H1 (cell line): ENCODE measurements at regions not wholly inside any gene's neighbourhood (a gene's known extent, or its start where the extent isn't known, plus 50 kb on each side); places are given as distances from the start of the nearest gene placed in this dataset.

Experiments
- CTCF ChIA-PET: fragments of 300-600 bp; sonication (Branson Sonifier 250); formaldehyde crosslinking; loops from one replicate; lab custom pipeline; 2021; ENCODE audit not compliant: partially characterized antibody; lab: Charles Lee
- POLR2A ChIA-PET: fragments of 300-600 bp; sonication (Branson Sonifier 250); formaldehyde crosslinking; loops from one replicate; lab custom pipeline; 2021; ENCODE audit warnings: inconsistent platforms; ENCODE audit not compliant: partially characterized antibody; lab: Charles Lee
- DNase-seq, 2 experiments: peaks; one replicate each; pipeline versions ENCODE4 v3.0.0 to v3.0.0-alpha.2; 2010 to 2022; ENCODE audit warnings: low spot score in 2 of 2, low read depth in 1 of 2, mixed read lengths in 1 of 2
- FAIRE-seq: peaks from 2 replicates; lab custom pipeline; 2011; peaks lifted over from hg19 to GRCh38; lab: Jason Lieb, UNC
- H2AFZ ChIP-seq: 2 replicates; pipeline ENCODE4 v1.8.1; 2012; ENCODE audit warnings: low read length, inconsistent platforms
- H2AK5ac ChIP-seq: 2 replicates; pipeline ENCODE4 v1.6.1; 2013; ENCODE audit warnings: low read depth, low read length
- H2BK120ac ChIP-seq: replicated peaks from 2 replicates; pipeline ENCODE3; 2013; ENCODE audit warnings: low read depth, low read length, inconsistent platforms
- H2BK12ac ChIP-seq: 2 replicates; pipeline ENCODE4 v1.6.1; 2013; ENCODE audit warnings: low read depth, low read length
- H2BK15ac ChIP-seq: 2 replicates; pipeline ENCODE4 v1.6.1; 2013; ENCODE audit warnings: low read length
- H2BK20ac ChIP-seq: 2 replicates; pipeline ENCODE4 v1.6.1; 2013; ENCODE audit warnings: low read length
- H2BK5ac ChIP-seq: 2 replicates; pipeline ENCODE4 v1.6.1; 2013; ENCODE audit warnings: low read depth, low read length
- H3K14ac ChIP-seq: 2 replicates; pipeline ENCODE4 v1.6.1; 2013; ENCODE audit warnings: inconsistent platforms; ENCODE audit not compliant: insufficient read length
- H3K18ac ChIP-seq: 2 replicates; pipeline ENCODE4 v1.6.1; 2013; ENCODE audit warnings: low read length; ENCODE audit errors: extremely low read depth
- H3K23ac ChIP-seq: 2 replicates; pipeline ENCODE4 v1.6.1; 2013; ENCODE audit warnings: inconsistent platforms; ENCODE audit not compliant: insufficient read length
- H3K23me2 ChIP-seq: 2 replicates; pipeline ENCODE4 v1.6.1; 2013; ENCODE audit warnings: low read depth, low read length
- H3K27ac ChIP-seq: 2 replicates; pipeline ENCODE4 v1.6.1; 2011; ENCODE audit warnings: low read depth, low read length, inconsistent platforms
- H3K27me3 ChIP-seq, 4 experiments: replicated peaks in 1 of 4; 1 replicate in 1 of 4; 2 replicates in 3 of 4; pipeline versions ENCODE4 v1.6.1 to v1.8.1; 2011 to 2013; ENCODE audit warnings: low read length in 3 of 4, mild to moderate bottlenecking in 3 of 4, inconsistent platforms in 2 of 4, mixed read lengths in 2 of 4, moderate library complexity in 1 of 4; ENCODE audit not compliant: control insufficient read depth in 3 of 4, insufficient read depth in 3 of 4; ENCODE audit errors: extremely low read depth in 1 of 4
- H3K36me3 ChIP-seq, 4 experiments: 2 replicates each; pipeline versions ENCODE4 v1.6.1 to v1.8.1; 2011 to 2013; ENCODE audit warnings: mild to moderate bottlenecking in 4 of 4, low read length in 3 of 4, moderate library complexity in 2 of 4, control low read depth in 1 of 4, inconsistent platforms in 1 of 4; ENCODE audit not compliant: insufficient read depth in 4 of 4, control insufficient read depth in 2 of 4
- H3K4ac ChIP-seq: replicated peaks from 2 replicates; pipeline ENCODE3; 2013; ENCODE audit warnings: low read length, low read depth, mixed read lengths, inconsistent platforms; ENCODE audit not compliant: insufficient read length
- H3K4me1 ChIP-seq, 4 experiments: replicated peaks in 1 of 4; 1 replicate in 1 of 4; 2 replicates in 3 of 4; pipeline versions ENCODE4 v1.6.1 to v1.8.1; 2011 to 2013; ENCODE audit warnings: low read length in 3 of 4, inconsistent platforms in 2 of 4, mixed read lengths in 1 of 4; ENCODE audit not compliant: insufficient read depth in 4 of 4, control insufficient read depth in 3 of 4
- H3K4me2 ChIP-seq, 2 experiments: 2 replicates each; pipeline versions ENCODE4 v1.6.1 to v1.8.1; 2011 to 2013; ENCODE audit warnings: low read depth in 2 of 2, low read length in 2 of 2, control low read depth in 1 of 2, inconsistent platforms in 1 of 2, mild to moderate bottlenecking in 1 of 2; ENCODE audit not compliant: insufficient read depth in 1 of 2
- H3K4me3 ChIP-seq, 4 experiments: fragments of 200-600, 300-600 bp in 1 of 4; sonication (generic), shearing (Covaris generic), sonication (Bioruptor Twin) in 1 of 4; 2 replicates each; pipeline versions ENCODE4 v1.5.1 to v1.8.1; 2011 to 2016; ENCODE audit warnings: low read length in 4 of 4, low read depth in 3 of 4, control low read depth in 2 of 4, inconsistent platforms in 2 of 4, mild to moderate bottlenecking in 2 of 4, mixed read lengths in 1 of 4, moderate library complexity in 1 of 4; ENCODE audit not compliant: insufficient read depth in 2 of 4; ENCODE audit errors: extremely low read depth in 1 of 4
- H3K56ac ChIP-seq: replicated peaks from 2 replicates; pipeline ENCODE3; 2013; ENCODE audit warnings: low read depth, mild to moderate bottlenecking, mixed read lengths, low read length, inconsistent platforms; ENCODE audit not compliant: insufficient read length
- H3K79me1 ChIP-seq: 2 replicates; pipeline ENCODE4 v1.6.1; 2013; ENCODE audit warnings: low read depth, low read length, control low read depth
- H3K79me2 ChIP-seq, 2 experiments: 2 replicates each; pipeline versions ENCODE4 v1.6.1 to v1.8.1; 2012 to 2013; ENCODE audit warnings: low read length in 2 of 2, mild to moderate bottlenecking in 2 of 2, inconsistent platforms in 1 of 2; ENCODE audit not compliant: insufficient read depth in 2 of 2, control insufficient read depth in 1 of 2
- H3K9ac ChIP-seq, 4 experiments: replicated peaks in 1 of 4; 1 replicate in 1 of 4; 2 replicates in 3 of 4; pipeline versions ENCODE4 v1.6.1 to v1.8.1; 2011 to 2013; ENCODE audit warnings: low read depth in 3 of 4, low read length in 3 of 4, control low read depth in 2 of 4, mild to moderate bottlenecking in 2 of 4, moderate library complexity in 2 of 4, inconsistent platforms in 1 of 4; ENCODE audit errors: extremely low read depth in 1 of 4
- H3K9me3 ChIP-seq, 2 experiments: 2 replicates each; pipeline versions ENCODE4 v1.6.1 to v1.8.1; 2012 to 2013; ENCODE audit warnings: mild to moderate bottlenecking in 2 of 2, moderate library complexity in 2 of 2, control low read depth in 1 of 2, inconsistent platforms in 1 of 2, low read depth in 1 of 2, low read length in 1 of 2, mixed read lengths in 1 of 2; ENCODE audit not compliant: insufficient read depth in 2 of 2
- H4K20me1 ChIP-seq, 2 experiments: replicated peaks in 1 of 2; 2 replicates each; pipeline versions ENCODE3 to v1.8.1; 2011 to 2013; ENCODE audit warnings: inconsistent platforms in 2 of 2, low read length in 2 of 2, mild to moderate bottlenecking in 1 of 2; ENCODE audit not compliant: insufficient read depth in 2 of 2, control insufficient read depth in 1 of 2
- H4K5ac ChIP-seq: 2 replicates; pipeline ENCODE4 v1.6.1; 2013; ENCODE audit warnings: low read length, low read depth, mixed read lengths, inconsistent platforms; ENCODE audit not compliant: insufficient read length
- H4K8ac ChIP-seq: 2 replicates; pipeline ENCODE4 v1.8.0; 2013; ENCODE audit warnings: mild to moderate bottlenecking, moderate library complexity, low read length, inconsistent platforms; ENCODE audit not compliant: insufficient read depth; ENCODE audit errors: extremely low read depth
- H4K91ac ChIP-seq: replicated peaks from 2 replicates; pipeline ENCODE3; 2013; ENCODE audit warnings: low read length, mixed read lengths, inconsistent platforms; ENCODE audit not compliant: insufficient read length
- ATF2 ChIP-seq: IDR thresholded peaks from 2 replicates; pipeline ENCODE4 v1.6.1; 2012; ENCODE audit warnings: low read length, inconsistent platforms
- CBX8 ChIP-seq: fragments of 300-800, 300-1000 bp; sonication (generic); IDR thresholded peaks from 2 replicates; pipeline ENCODE4 v1.7.1; 2016; ENCODE audit warnings: low read depth, low read length, borderline replicate concordance
- CHD2 ChIP-seq: IDR thresholded peaks from 2 replicates; pipeline ENCODE4 v1.6.1; 2012; ENCODE audit warnings: low read length, improper control_type of control experiment
- CTCF ChIP-seq, 3 experiments: IDR thresholded peaks; 1 replicate in 2 of 3; 2 replicates in 1 of 3; pipeline versions ENCODE4 v1.5.1 to v1.6.1; 2011; ENCODE audit warnings: low read length in 3 of 3, mild to moderate bottlenecking in 3 of 3, inconsistent platforms in 2 of 3, low read depth in 1 of 3, moderate library complexity in 1 of 3; ENCODE audit not compliant: insufficient read depth in 1 of 3; ENCODE audit errors: control extremely low read depth in 1 of 3
- E2F6 ChIP-seq: IDR thresholded peaks from 2 replicates; pipeline ENCODE4 v1.6.1; 2012; ENCODE audit warnings: inconsistent platforms
- MAFK ChIP-seq: IDR thresholded peaks from 2 replicates; pipeline ENCODE4 v1.6.1; 2012; ENCODE audit warnings: low read depth, mild to moderate bottlenecking, improper control_type of control experiment, low read length
- POLR2AphosphoS5 ChIP-seq: IDR thresholded peaks from 2 replicates; pipeline ENCODE4 v1.6.1; 2011; ENCODE audit warnings: low read depth, low read length
- SIRT6 ChIP-seq: IDR thresholded peaks from one replicate; pipeline ENCODE4 v1.7.1; 2012; ENCODE audit warnings: low read length, inconsistent platforms
- SP2 ChIP-seq: IDR thresholded peaks from 2 replicates; pipeline ENCODE4 v1.6.1; 2012; ENCODE audit warnings: mild to moderate bottlenecking, low read length, inconsistent platforms
- TAF7 ChIP-seq: optimal IDR thresholded peaks from 2 replicates; pipeline ENCODE3; 2011; ENCODE audit warnings: low read depth, mild to moderate bottlenecking, inconsistent platforms, low read length, moderate library complexity, borderline replicate concordance
- WGBS, 2 experiments: shearing (Covaris generic) in 1 of 2; methylation state at CpG; one replicate each; pipeline versions ENCODE4 v1.1.6 to v1.1.7; 2013 to 2015; ENCODE audit warnings: low lambda C conversion rate in 2 of 2, mixed read lengths in 2 of 2, inconsistent platforms in 1 of 2, low coverage in 1 of 2, missing lambda C conversion rate in 1 of 2; ENCODE audit not compliant: insufficient replicate concordance in 2 of 2, insufficient coverage in 1 of 2, insufficient read length in 1 of 2; ENCODE audit errors: extremely low coverage in 1 of 2, missing lambda C conversion rate in 1 of 2; 5-methylcytosine and 5-hydroxymethylcytosine counted together

GRCh38 chr1:234990328-234990675, 138.3 kb downstream of the TOMM20 start:
- no peak overlapping the region for H4K8ac ChIP-seq
- TF ChIP-seq MAFK (no peak), CHD2 (no peak), POLR2AphosphoS5 (no peak), SP2 (no peak), CTCF (IDR thresholded peaks at IDR 0.05; ENCODE audit: control extremely low read depth in 1 of 3, insufficient read depth in 1 of 3, low read depth in 1 of 3, low read length in 3 of 3) (no peak), TAF7 (no peak), CBX8 (no peak), E2F6 (no peak), SIRT6 (no peak), ATF2 (no peak)
- no peak overlapping the region for H2BK20ac ChIP-seq
- no peak overlapping the region for H4K5ac ChIP-seq
- no peak overlapping the region for H3K23ac ChIP-seq
- H3K36me3 ChIP-seq, result no peaks in the 10 kb centered on the region
- DNase-seq (no peak), FAIRE-seq (no peak)
- 0 out of 2 replicates have a peak, but pooled peaks cover 2% of the 10 kb centered on the region for H3K23me2 ChIP-seq
- ChIA-PET POLR2A (interaction anchor here (1.3 kb wide), 1 partner anchor 19 kb away, joined by 3 read pairs; no protein-coding TSS in a partner anchor), CTCF (interaction anchor here (0.8 to 1.3 kb wide), 3 partner anchors 11 to 374 kb away, joined by 3 to 4 read pairs (median 3); no protein-coding TSS in a partner anchor)
- 47% methylated on average over 3 of the region's 3 CpGs; no CpG with 5 or more reads in 1 of the 2 experiments for WGBS, 2 experiments
- no peaks in the 10 kb centered on the region for H3K27me3 ChIP-seq
- H2AK5ac ChIP-seq, result no peak overlapping the region
- H3K79me2 ChIP-seq, result no peaks in the 10 kb centered on the region
- peaks cover 3 to 10% (median 7%) of the 10 kb centered on the region in 4 experiments; a peak in 6 of 7 replicates for H3K4me1 ChIP-seq
- no peak overlapping the region for H3K9ac ChIP-seq
- no peak overlapping the region for H3K4ac ChIP-seq
- no peak overlapping the region for H3K14ac ChIP-seq
- H3K18ac ChIP-seq, result no peak overlapping the region
- no peak overlapping the region for H2AFZ ChIP-seq
- H2BK5ac ChIP-seq, result no peak overlapping the region
- no peak overlapping the region for H3K4me2 ChIP-seq
- no peak overlapping the region for H3K4me3 ChIP-seq
- no peaks in the 10 kb centered on the region for H3K9me3 ChIP-seq
- H4K91ac ChIP-seq, result no peak overlapping the region
- H2BK15ac ChIP-seq, result 0 out of 2 replicates have a peak overlapping the region, but pooled peaks have one; percentile 21
- H4K20me1 ChIP-seq, result no peaks in the 10 kb centered on the region
- H2BK120ac ChIP-seq, result no peak overlapping the region
- H3K79me1 ChIP-seq, result no peaks in the 10 kb centered on the region
- no peak overlapping the region for H3K56ac ChIP-seq
- H2BK12ac ChIP-seq, result 0 out of 2 replicates have a peak overlapping the region, but pooled peaks have one; percentile 17
- H3K27ac ChIP-seq, result no peak overlapping the region
